Neural cell (in vitro differentiated cells): ENCODE measurements at regions not wholly inside any gene's neighbourhood (a gene's known extent, or its start where the extent isn't known, plus 50 kb on each side); places are given as distances from the start of the nearest gene placed in this dataset.

Source experiments
- H2AFZ ChIP-seq: fragments of 200-600, 300-800 bp; sonication (generic), shearing (Covaris generic); 2 replicates; pipeline ENCODE4 v1.6.0; 2014; ENCODE audit warnings: low read depth, mild to moderate bottlenecking, antibody characterized with exemption, low read length, moderate library complexity
- H3F3A ChIP-seq: fragments of 200-600 bp; shearing (Covaris generic); 2 replicates; pipeline ENCODE4 v1.6.1; 2016; ENCODE audit warnings: mild to moderate bottlenecking, moderate library complexity, mixed read lengths, antibody characterized with exemption, low read length; ENCODE audit not compliant: insufficient read depth, poor library complexity, severe bottlenecking
- H3K27ac ChIP-seq: fragments of 200-600, 300-800 bp; sonication (generic), shearing (Covaris generic); 2 replicates; pipeline ENCODE4 v1.5.1; 2014; ENCODE audit warnings: mild to moderate bottlenecking, low read length, moderate library complexity
- H3K27me3 ChIP-seq: fragments of 300-800, 200-600 bp; sonication (generic), shearing (Covaris generic); 2 replicates; pipeline ENCODE4 v1.6.0; 2014; ENCODE audit warnings: mild to moderate bottlenecking, low read depth, low read length, moderate library complexity; ENCODE audit not compliant: insufficient read depth
- H3K36me3 ChIP-seq: fragments of 300-800, 200-600 bp; sonication (generic), shearing (Covaris generic); 2 replicates; pipeline ENCODE4 v1.5.1; 2014; ENCODE audit warnings: mild to moderate bottlenecking, antibody characterized with exemption, low read length, moderate library complexity; ENCODE audit not compliant: insufficient read depth
- H3K4me2 ChIP-seq: fragments of 300-800, 200-600 bp; sonication (generic), shearing (Covaris generic); 2 replicates; pipeline ENCODE4 v1.6.0; 2014; ENCODE audit warnings: mild to moderate bottlenecking, low read length
- H3K4me3 ChIP-seq: fragments of 300-800, 200-600 bp; sonication (generic), shearing (Covaris generic); 2 replicates; pipeline ENCODE4 v1.5.1; 2014; ENCODE audit warnings: mild to moderate bottlenecking, low read length, moderate library complexity
- H3K79me2 ChIP-seq: fragments of 200-600 bp; shearing (Covaris generic); replicated peaks from 2 replicates; pipeline ENCODE4 v1.6.0; 2014; ENCODE audit warnings: mild to moderate bottlenecking, low read length, moderate library complexity; ENCODE audit not compliant: insufficient read depth
- H3K9ac ChIP-seq: fragments of 300-800, 200-600 bp; sonication (generic), shearing (Covaris generic); 2 replicates; pipeline ENCODE4 v1.6.1; 2016; ENCODE audit warnings: mild to moderate bottlenecking, low read length, mixed read lengths
- H3K9me2 ChIP-seq: fragments of 200-600 bp; shearing (Covaris generic); 2 replicates; pipeline ENCODE4 v1.6.1; 2016; ENCODE audit warnings: mild to moderate bottlenecking, low read length, mixed read lengths; ENCODE audit not compliant: insufficient read depth
- H3K9me3 ChIP-seq: fragments of 200-600, 300-800 bp; sonication (generic), shearing (Covaris generic); 2 replicates; pipeline ENCODE4 v1.6.1; 2016; ENCODE audit warnings: mild to moderate bottlenecking, mixed run types, low read length, moderate library complexity, mixed read lengths
- H4K20me1 ChIP-seq: fragments of 200-600 bp; shearing (Covaris generic); 2 replicates; pipeline ENCODE4 v1.6.1; 2016; ENCODE audit warnings: mild to moderate bottlenecking, mixed run types; ENCODE audit not compliant: insufficient read depth
- CTCF ChIP-seq: fragments of 450-650 bp; IDR thresholded peaks from 2 replicates; pipeline ENCODE4 v1.5.1; 2014; ENCODE audit warnings: antibody characterized with exemption, mild to moderate bottlenecking, moderate library complexity; ENCODE audit not compliant: poor library complexity, severe bottlenecking
- EP300 ChIP-seq: fragments of 450-650 bp; conservative IDR thresholded peaks from 2 replicates; pipeline ENCODE4 v1.6.1; 2014; ENCODE audit warnings: antibody characterized with exemption, mild to moderate bottlenecking, moderate library complexity; ENCODE audit not compliant: poor library complexity, severe bottlenecking
- EZH2 ChIP-seq: fragments of 200-600, 300-800 bp; shearing (Covaris generic), sonication (generic); IDR thresholded peaks from 2 replicates; pipeline ENCODE4 v1.6.1; 2014; ENCODE audit warnings: antibody characterized with exemption, low read length, borderline replicate concordance, mild to moderate bottlenecking; ENCODE audit not compliant: insufficient read depth, poor library complexity, severe bottlenecking
- MXI1 ChIP-seq: fragments of 450-650 bp; conservative IDR thresholded peaks from 2 replicates; pipeline ENCODE4 v1.6.1; 2014; ENCODE audit warnings: antibody characterized with exemption, mild to moderate bottlenecking; ENCODE audit not compliant: poor library complexity, severe bottlenecking
- POLR2AphosphoS5 ChIP-seq: IDR thresholded peaks from 2 replicates; pipeline ENCODE4 v1.6.1; 2012
- RAD21 ChIP-seq: fragments of 450-650 bp; conservative IDR thresholded peaks from 2 replicates; pipeline ENCODE4 v1.6.1; 2014; ENCODE audit warnings: antibody characterized with exemption, mild to moderate bottlenecking, moderate library complexity
- REST ChIP-seq: IDR thresholded peaks from 2 replicates; pipeline ENCODE4 v1.6.1; 2012; ENCODE audit warnings: borderline replicate concordance
- SMC3 ChIP-seq: fragments of 450-650 bp; conservative IDR thresholded peaks from 2 replicates; pipeline ENCODE4 v1.6.1; 2014; ENCODE audit warnings: antibody characterized with exemption, mild to moderate bottlenecking, moderate library complexity; ENCODE audit not compliant: poor library complexity
- TAF1 ChIP-seq: IDR thresholded peaks from 2 replicates; pipeline ENCODE4 v1.6.1; 2012; ENCODE audit warnings: low read depth

GRCh38 chr5:44619875-44620610 is 188.7 kb upstream of the MRPS30 start:
- Histone ChIP-seq H3K9me2 (no peaks in the 10 kb centered on the region), H3K4me2 (no peak overlapping the region), H3K9me3 (no peaks in the 10 kb centered on the region), H3K27me3 (no peaks in the 10 kb centered on the region), H3F3A (no peaks in the 10 kb centered on the region), H3K36me3 (no peaks in the 10 kb centered on the region), H2AFZ (no peak overlapping the region), H3K27ac (no peak overlapping the region), H3K9ac (no peak overlapping the region), H3K4me3 (no peak overlapping the region), H4K20me1 (no peaks in the 10 kb centered on the region), H3K79me2 (no peaks in the 10 kb centered on the region)
- no peak for TF ChIP-seq REST
- TF ChIP-seq POLR2AphosphoS5: no peak
- TF ChIP-seq EP300: no peak
- TF ChIP-seq CTCF: no peak
- no peak for TF ChIP-seq MXI1
- TF ChIP-seq EZH2: no peak
- TF ChIP-seq SMC3: no peak
- TF ChIP-seq RAD21: no peak

GRCh38 chr5:44614845-44615244 is 193.9 kb upstream of the MRPS30 start:
- H3F3A ChIP-seq: no peaks in the 10 kb centered on the region
- H3K79me2 ChIP-seq: no peaks in the 10 kb centered on the region
- H2AFZ ChIP-seq: no peak overlapping the region
- H4K20me1 ChIP-seq: no peaks in the 10 kb centered on the region
- peak overlapping the region; percentile 61 for H3K27ac ChIP-seq
- H3K36me3 ChIP-seq: no peaks in the 10 kb centered on the region
- H3K9ac ChIP-seq: no peak overlapping the region
- TF ChIP-seq TAF1: no peak
- TF ChIP-seq RAD21: no peak
- TF ChIP-seq EZH2: no peak
- TF ChIP-seq CTCF: no peak
- TF ChIP-seq REST: peak; percentile 26
- TF ChIP-seq POLR2AphosphoS5: peak; percentile 60
- peak; percentile 88 for TF ChIP-seq EP300
- no peaks in the 10 kb centered on the region for H3K27me3 ChIP-seq
- H3K4me3 ChIP-seq: no peak overlapping the region
- no peaks in the 10 kb centered on the region for H3K9me3 ChIP-seq
- H3K9me2 ChIP-seq: no peaks in the 10 kb centered on the region
- H3K4me2 ChIP-seq: no peak overlapping the region
